Astrocyte of the spinal cord (primary cell): ENCODE measurements at regions not wholly inside any gene's neighbourhood (a gene's known extent, or its start where the extent isn't known, plus 50 kb on each side); places are given as distances from the start of the nearest gene placed in this dataset.

Source experiments
- DNase-seq: peaks from one replicate; pipeline ENCODE4 v3.0.0; 2011; ENCODE audit warnings: low read depth, low spot score
- H3K4me3 ChIP-seq: 2 replicates; pipeline ENCODE4 v1.5.1; 2011; ENCODE audit warnings: low read depth, mild to moderate bottlenecking, low read length, moderate library complexity
- CTCF ChIP-seq: IDR thresholded peaks from 2 replicates; pipeline ENCODE4 v1.5.1; 2012; ENCODE audit warnings: low read depth, mild to moderate bottlenecking, low read length, inconsistent platforms
- in situ Hi-C: cut with HindIII; loops from 2 replicates; pipeline ENCODE4 v1.10.0; 2017; ENCODE audit warnings: low sequenced_read_pairs

GRCh38 chr6:117110737-117111136 is 154.6 kb upstream of the VGLL2 start:
- in situ Hi-C loops = no loop called here
- no peak overlapping the region for H3K4me3 ChIP-seq
- no peak for DNase-seq
- no peak for TF ChIP-seq CTCF

GRCh38 chr6:117117652-117118051 is 147.7 kb upstream of the VGLL2 start:
- TF ChIP-seq CTCF = no peak
- H3K4me3 ChIP-seq = no peak overlapping the region
- in situ Hi-C loops = no loop called here
- DNase-seq = no peak

- in situ Hi-C loops = no loop called here
- no peak for DNase-seq
- H3K4me3 ChIP-seq = no peak overlapping the region
- TF ChIP-seq CTCF = no peak
Observed at GRCh38 chr6:117118490-117118889, 146.9 kb upstream of the VGLL2 start.

GRCh38 chr6:117126213-117126612 is 139.1 kb upstream of the VGLL2 start:
- TF ChIP-seq CTCF = no peak
- no peak for DNase-seq
- in situ Hi-C loops = no loop called here
- H3K4me3 ChIP-seq = no peak overlapping the region

GRCh38 chr6:117128052-117128451 is 137.3 kb upstream of the VGLL2 start:
- in situ Hi-C loops = no loop called here
- DNase-seq = no peak
- TF ChIP-seq CTCF = no peak
- no peak overlapping the region for H3K4me3 ChIP-seq

- in situ Hi-C loops = no loop called here
- H3K4me3 ChIP-seq = no peak overlapping the region
- no peak for DNase-seq
- no peak for TF ChIP-seq CTCF
Observed at GRCh38 chr6:117130125-117130524, 135.2 kb upstream of the VGLL2 start.

- H3K4me3 ChIP-seq = no peak overlapping the region
- in situ Hi-C loops = no loop called here
- DNase-seq = no peak
- TF ChIP-seq CTCF = no peak
Observed at GRCh38 chr6:117136702-117137101, 128.7 kb upstream of the VGLL2 start.
